Mucosa of descending colon (tissue), 3 donors: ENCODE measurements at regions not wholly inside any gene's neighbourhood (a gene's known extent, or its start where the extent isn't known, plus 50 kb on each side); places are given as distances from the start of the nearest gene placed in this dataset.
A peak's percentile ranks its signal among the peaks of the same experiment; 100 is the strongest.

ENCODE experiments used
- ATAC-seq: fragments of 200-7000 bp; cut with Tn5 transposase; one replicate; pipeline ENCODE4 v1.9.1; 2020; ENCODE audit warnings: mild to moderate bottlenecking, moderate library complexity
- DNase-seq, 3 donors: peaks; one replicate each; pipeline ENCODE4 v3.0.0-alpha.2; 2020
- H3K36me3 ChIP-seq: fragments of 200-600 bp; one replicate; pipeline ENCODE4 v1.8.0; 2021; ENCODE audit warnings: low read depth, mild to moderate bottlenecking
- H3K4me1 ChIP-seq: fragments of 200-600 bp; one replicate; pipeline ENCODE4 v1.8.0; 2021; ENCODE audit warnings: low read depth, mild to moderate bottlenecking
- H3K4me3 ChIP-seq: fragments of 200-600 bp; one replicate; pipeline ENCODE4 v1.8.0; 2021; ENCODE audit warnings: mild to moderate bottlenecking
- H3K9me3 ChIP-seq: fragments of 200-600 bp; one replicate; pipeline ENCODE4 v1.8.0; 2021; ENCODE audit warnings: mild to moderate bottlenecking
- intact Hi-C, 2 donors: fragments of 100-400 bp; cut with DNase I in 1 of 2; cut with micrococcal nuclease in 1 of 2; formaldehyde crosslinking; loops; one replicate each; pipeline versions ENCODE4 v1.11.0 to v1.11.1; 2022; cut with DNase I, micrococcal nuclease
- TF ChIP-seq, protein P1 (sequence below): fragments of 200-600 bp; IDR thresholded peaks from one replicate; pipeline ENCODE4 v1.8.0; 2022; ENCODE audit warnings: antibody characterized with exemption, mild to moderate bottlenecking
- donor health status: DM: no; HTN: no; CAD: no; lungs with moderate emphysema.
- donor health status: DM: no; HTN: no; CAD: no.
- donor health status: DM: no; HTN: yes; CAD: no.

DNA sequence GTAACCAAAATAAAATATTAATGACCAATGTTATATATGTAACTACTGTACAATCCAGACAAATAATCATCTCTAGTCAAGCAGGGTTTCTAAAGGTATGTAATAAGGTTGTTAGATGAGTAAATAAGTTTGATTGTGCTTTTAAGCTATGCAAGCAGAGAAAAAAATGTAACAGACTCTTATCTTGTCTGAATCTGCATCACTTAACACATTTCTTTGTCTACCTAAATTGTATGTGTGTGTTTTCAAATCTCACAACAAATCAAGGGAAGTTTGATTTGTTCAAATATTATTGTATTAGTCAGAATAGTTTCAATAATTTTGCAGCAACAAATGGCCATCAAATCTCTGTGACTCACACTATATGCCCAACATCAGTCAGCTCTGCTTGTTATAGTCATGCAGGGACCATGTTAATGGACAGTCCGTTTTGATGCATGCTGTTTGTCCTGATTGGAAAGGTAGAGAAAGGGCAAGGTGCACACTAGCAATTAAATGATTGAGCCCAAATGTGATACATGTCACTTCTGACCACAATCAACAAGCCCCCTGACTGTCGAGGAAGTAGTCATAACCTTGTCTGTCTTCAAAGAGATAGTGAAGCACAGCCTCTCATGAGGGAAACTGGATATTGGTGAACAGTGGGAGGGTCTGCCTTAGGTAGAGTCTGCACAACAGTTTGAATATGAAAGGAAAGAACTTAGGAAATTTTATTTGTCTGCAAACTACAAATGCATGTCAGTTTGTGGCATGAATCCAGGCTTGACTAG is 349.4 kb upstream of the SATB1 start:
- no peak for DNase-seq
- no peaks in the 10 kb centered on the region for H3K4me1 ChIP-seq

DNA sequence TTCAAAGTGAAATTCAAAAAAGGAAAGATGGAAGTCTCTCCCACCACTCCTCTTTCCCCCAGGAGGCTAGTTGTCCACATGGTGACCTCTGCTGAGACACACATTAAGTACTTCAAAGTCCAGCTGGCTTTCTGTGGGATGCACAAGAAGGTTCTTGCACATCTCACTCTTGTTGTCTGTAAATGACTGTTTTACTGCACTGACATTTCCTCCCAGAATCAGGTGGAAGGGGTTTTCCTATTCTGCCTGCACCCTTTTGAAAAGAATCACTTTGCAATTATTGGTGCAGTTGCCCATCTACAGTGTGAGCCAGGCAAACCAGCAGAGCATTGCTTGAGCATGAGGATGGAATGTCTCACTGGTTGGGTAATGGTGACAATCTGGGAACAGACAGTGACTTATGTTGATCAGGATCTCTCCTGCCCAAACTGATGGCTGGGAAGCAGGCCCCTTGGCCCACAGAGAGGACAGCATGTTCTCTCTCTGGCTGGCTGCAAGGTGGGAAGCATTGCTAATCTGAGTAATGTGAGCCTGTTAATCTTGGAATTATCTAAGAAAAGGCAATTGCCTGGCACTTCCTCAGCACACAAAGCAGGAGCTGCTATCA is 347.7 kb upstream of the SATB1 start:
- intact Hi-C loops: no loop called here
- DNase-seq (no peak), ATAC-seq (no peak)

More for the DNA sequence above, 349.4 kb upstream of the SATB1 start:
- no peaks in the 10 kb centered on the region for H3K36me3 ChIP-seq
- H3K4me3 ChIP-seq: no peak overlapping the region
- intact Hi-C loops: no loop called here
- TF ChIP-seq, protein P1, sequence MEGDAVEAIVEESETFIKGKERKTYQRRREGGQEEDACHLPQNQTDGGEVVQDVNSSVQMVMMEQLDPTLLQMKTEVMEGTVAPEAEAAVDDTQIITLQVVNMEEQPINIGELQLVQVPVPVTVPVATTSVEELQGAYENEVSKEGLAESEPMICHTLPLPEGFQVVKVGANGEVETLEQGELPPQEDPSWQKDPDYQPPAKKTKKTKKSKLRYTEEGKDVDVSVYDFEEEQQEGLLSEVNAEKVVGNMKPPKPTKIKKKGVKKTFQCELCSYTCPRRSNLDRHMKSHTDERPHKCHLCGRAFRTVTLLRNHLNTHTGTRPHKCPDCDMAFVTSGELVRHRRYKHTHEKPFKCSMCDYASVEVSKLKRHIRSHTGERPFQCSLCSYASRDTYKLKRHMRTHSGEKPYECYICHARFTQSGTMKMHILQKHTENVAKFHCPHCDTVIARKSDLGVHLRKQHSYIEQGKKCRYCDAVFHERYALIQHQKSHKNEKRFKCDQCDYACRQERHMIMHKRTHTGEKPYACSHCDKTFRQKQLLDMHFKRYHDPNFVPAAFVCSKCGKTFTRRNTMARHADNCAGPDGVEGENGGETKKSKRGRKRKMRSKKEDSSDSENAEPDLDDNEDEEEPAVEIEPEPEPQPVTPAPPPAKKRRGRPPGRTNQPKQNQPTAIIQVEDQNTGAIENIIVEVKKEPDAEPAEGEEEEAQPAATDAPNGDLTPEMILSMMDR: no peak
- H3K9me3 ChIP-seq: no peaks in the 10 kb centered on the region
- ATAC-seq: no peak

DNA sequence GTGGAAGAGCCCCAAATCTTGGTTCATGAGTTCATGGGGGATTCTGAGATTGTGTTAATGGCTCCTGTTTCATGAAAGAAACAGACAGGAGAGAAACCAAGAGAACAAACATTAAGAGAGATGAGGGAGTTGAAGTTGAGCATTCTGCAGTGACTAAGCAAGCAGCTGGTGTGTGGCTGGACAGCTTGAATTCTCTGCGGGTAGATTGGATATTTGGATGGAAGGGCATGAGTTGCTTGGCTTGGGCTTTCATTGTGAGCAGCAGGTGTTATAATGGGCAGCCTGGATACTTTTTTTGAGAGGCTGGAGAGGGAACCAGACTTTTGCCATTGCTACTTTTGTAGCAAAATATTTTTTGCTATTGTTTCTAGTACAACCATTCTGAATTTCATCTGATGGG is 346.8 kb upstream of the SATB1 start:
- DNase-seq: no peak
- TF ChIP-seq, protein P1: no peak
- no peaks in the 10 kb centered on the region for H3K4me1 ChIP-seq
- H3K4me3 ChIP-seq: no peak overlapping the region
- no peak for ATAC-seq
- no peaks in the 10 kb centered on the region for H3K36me3 ChIP-seq
- no peaks in the 10 kb centered on the region for H3K9me3 ChIP-seq
- intact Hi-C loops: no loop called here

More for the DNA sequence above, 347.7 kb upstream of the SATB1 start:
- Histone ChIP-seq H3K36me3 (no peaks in the 10 kb centered on the region), H3K4me3 (no peak overlapping the region), H3K9me3 (no peaks in the 10 kb centered on the region), H3K4me1 (no peaks in the 10 kb centered on the region)
- TF ChIP-seq, protein P1: no peak

DNA sequence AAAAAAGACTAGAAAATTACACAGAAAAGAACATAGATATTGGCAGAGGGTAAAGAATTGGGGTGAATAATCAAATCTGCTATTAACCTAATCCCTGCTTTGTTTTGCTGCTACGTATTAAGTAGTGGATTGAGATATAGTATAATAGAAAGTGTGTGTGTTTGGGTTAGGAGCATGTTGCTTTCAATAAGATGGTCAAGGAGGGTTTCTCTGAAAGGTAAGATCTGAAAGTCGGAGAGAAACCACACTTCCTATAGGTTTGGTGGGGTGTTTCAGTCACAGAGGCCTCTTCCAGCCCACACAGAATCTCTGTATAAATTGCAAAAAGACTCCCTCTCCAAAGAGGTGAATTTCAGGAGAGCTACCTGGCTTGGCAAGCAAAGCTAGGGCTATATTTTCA is 345.7 kb upstream of the SATB1 start:
- TF ChIP-seq, protein P1: no peak
- intact Hi-C loops: no loop called here
- ATAC-seq (no peak), DNase-seq (no peak)
- no peak overlapping the region for H3K4me3 ChIP-seq
- H3K36me3 ChIP-seq: no peaks in the 10 kb centered on the region
- no peaks in the 10 kb centered on the region for H3K4me1 ChIP-seq
- H3K9me3 ChIP-seq: no peaks in the 10 kb centered on the region

DNA sequence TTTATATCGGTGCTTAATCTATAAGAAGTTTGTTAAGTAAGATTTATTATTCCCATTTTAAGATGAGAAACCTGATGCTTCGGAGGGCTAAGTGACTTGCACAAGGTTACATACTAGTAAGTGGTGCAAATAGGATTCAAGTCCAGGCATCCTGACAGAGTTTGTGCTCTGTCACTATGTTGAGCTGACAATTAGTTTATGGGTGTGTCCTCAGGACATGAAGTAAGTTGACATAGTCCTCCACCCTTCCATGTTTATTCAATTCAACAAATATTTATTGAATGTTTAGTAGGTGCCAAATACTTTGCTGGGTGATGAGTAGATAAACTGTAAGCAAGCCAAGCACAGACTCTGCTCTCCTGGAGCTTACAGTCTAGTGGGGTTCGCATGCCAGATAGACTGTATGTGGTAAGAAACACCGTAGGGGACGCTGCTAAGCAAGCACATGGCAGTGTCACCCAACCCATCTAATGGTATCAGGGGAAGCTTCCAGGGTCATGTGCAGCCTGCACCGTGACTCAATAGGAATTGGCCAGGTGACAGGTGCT is 342.7 kb upstream of the SATB1 start:
- ATAC-seq (peak; percentile 59), DNase-seq (no peak)
- intact Hi-C loops: no loop called here
- no peaks in the 10 kb centered on the region for H3K36me3 ChIP-seq
- no peak overlapping the region for H3K4me3 ChIP-seq
- H3K9me3 ChIP-seq: no peaks in the 10 kb centered on the region
- TF ChIP-seq, protein P1: no peak
- no peaks in the 10 kb centered on the region for H3K4me1 ChIP-seq
